B cell (primary cell): ENCODE measurements at regions not wholly inside any gene's neighbourhood (a gene's known extent, or its start where the extent isn't known, plus 50 kb on each side); places are given as distances from the start of the nearest gene placed in this dataset.

Source experiments
- EZH2 ChIP-seq: IDR thresholded peaks from 2 replicates; pipeline ENCODE4 v1.6.1; 2012; ENCODE audit warnings: borderline replicate concordance, low read depth, mild to moderate bottlenecking, moderate library complexity, low read length; ENCODE audit not compliant: insufficient read depth, poor library complexity, severe bottlenecking
- TF ChIP-seq, protein P1 (sequence below): fragments of 200-600 bp; IDR thresholded peaks from one replicate; pipeline ENCODE4 v1.8.0; 2022; ENCODE audit warnings: antibody characterized with exemption, mild to moderate bottlenecking

DNA sequence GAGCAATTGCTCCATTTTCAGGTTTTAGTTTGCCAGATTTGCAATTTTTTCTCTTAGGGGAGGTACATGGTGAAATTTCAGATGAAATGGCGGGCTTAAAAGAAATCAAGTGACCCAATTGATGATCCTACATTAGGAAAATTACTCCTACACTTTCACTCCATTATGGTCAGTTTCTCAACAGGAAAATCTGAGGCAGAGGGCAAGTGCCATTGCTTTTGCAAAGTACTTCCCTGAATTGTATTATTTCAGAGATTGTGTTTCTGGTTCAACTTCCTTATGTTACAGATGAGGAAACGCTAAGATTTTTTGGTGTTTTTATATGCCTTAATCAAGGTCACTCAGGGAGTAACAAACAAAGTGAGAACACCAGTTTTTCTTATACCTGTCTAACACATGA, 302.2 kb downstream of the ARAP2 start:
- TF ChIP-seq, protein P1, sequence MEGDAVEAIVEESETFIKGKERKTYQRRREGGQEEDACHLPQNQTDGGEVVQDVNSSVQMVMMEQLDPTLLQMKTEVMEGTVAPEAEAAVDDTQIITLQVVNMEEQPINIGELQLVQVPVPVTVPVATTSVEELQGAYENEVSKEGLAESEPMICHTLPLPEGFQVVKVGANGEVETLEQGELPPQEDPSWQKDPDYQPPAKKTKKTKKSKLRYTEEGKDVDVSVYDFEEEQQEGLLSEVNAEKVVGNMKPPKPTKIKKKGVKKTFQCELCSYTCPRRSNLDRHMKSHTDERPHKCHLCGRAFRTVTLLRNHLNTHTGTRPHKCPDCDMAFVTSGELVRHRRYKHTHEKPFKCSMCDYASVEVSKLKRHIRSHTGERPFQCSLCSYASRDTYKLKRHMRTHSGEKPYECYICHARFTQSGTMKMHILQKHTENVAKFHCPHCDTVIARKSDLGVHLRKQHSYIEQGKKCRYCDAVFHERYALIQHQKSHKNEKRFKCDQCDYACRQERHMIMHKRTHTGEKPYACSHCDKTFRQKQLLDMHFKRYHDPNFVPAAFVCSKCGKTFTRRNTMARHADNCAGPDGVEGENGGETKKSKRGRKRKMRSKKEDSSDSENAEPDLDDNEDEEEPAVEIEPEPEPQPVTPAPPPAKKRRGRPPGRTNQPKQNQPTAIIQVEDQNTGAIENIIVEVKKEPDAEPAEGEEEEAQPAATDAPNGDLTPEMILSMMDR = no peak
- TF ChIP-seq EZH2 = no peak
